Vagina (tissue), 2 donors: ENCODE measurements at regions not wholly inside any gene's neighbourhood (a gene's known extent, or its start where the extent isn't known, plus 50 kb on each side); places are given as distances from the start of the nearest gene placed in this dataset.

Experiments used
- CTCF ChIP-seq, 3 experiments: fragments of 450-650 bp in 2 of 3; fragments of 200-600 bp in 1 of 3; sonication (generic) in 1 of 3; IDR thresholded peaks; one replicate each; pipeline ENCODE4 v1.5.1; 2017 to 2019; ENCODE audit warnings: antibody characterized with exemption in 3 of 3, mild to moderate bottlenecking in 2 of 3, moderate library complexity in 2 of 3
- POLR2A ChIP-seq, 2 donors: fragments of 450-650 bp; IDR thresholded peaks; one replicate each; pipeline ENCODE4 v1.6.1; 2017; ENCODE audit warnings: antibody characterized with exemption in 2 of 2, mild to moderate bottlenecking in 2 of 2, moderate library complexity in 2 of 2

- TF ChIP-seq POLR2A (IDR thresholded peaks at IDR 0.05), result no peak
- TF ChIP-seq CTCF (IDR thresholded peaks at IDR 0.05), result no peak
These were observed 280.0 kb upstream of the SHH start for GRCh38 chr7:156092307-156092706.
